Activated naive CD4-positive, alpha-beta T cell treated with anti-CD3 and anti-CD28 coated beads, Interleukin-2, amount 10 ng/mL, durations not matched to agents 7 days and 5 days (primary cell): ENCODE measurements at regions not wholly inside any gene's neighbourhood (a gene's known extent, or its start where the extent isn't known, plus 50 kb on each side); places are given as distances from the start of the nearest gene placed in this dataset.
A peak's percentile ranks its signal among the peaks of the same experiment; 100 is the strongest.
"Not testable (repeated sequence)": the region's sequence is repeated elsewhere in the genome, so short reads cannot be mapped to it uniquely, and the experiment has no call there.

Experiments used
- CTCF ChIA-PET: fragments of 350-600 bp; sonication (Branson Sonifier 250); formaldehyde crosslinking; loops from one replicate; lab custom pipeline; 2021; ENCODE audit warnings: antibody characterized with exemption; lab: Charles Lee
- DNase-seq: peaks from one replicate; pipeline ENCODE4 v3.0.0-alpha.2; 2020
- H3K27ac Mint-ChIP-seq: one replicate; pipeline ENCODE4 v1.8.0; 2021; ENCODE audit warnings: mild to moderate bottlenecking, moderate library complexity, mixed read lengths
- H3K27me3 Mint-ChIP-seq: one replicate; pipeline ENCODE4 v1.8.0; 2021; ENCODE audit warnings: mild to moderate bottlenecking, mixed read lengths
- H3K36me3 Mint-ChIP-seq: one replicate; pipeline ENCODE4 v1.8.0; 2021; ENCODE audit warnings: mixed read lengths
- H3K4me1 Mint-ChIP-seq: one replicate; pipeline ENCODE4 v1.8.0; 2021; ENCODE audit warnings: mixed read lengths
- H3K4me3 Mint-ChIP-seq: one replicate; pipeline ENCODE4 v1.8.0; 2021; ENCODE audit warnings: mild to moderate bottlenecking, moderate library complexity, mixed read lengths
- H3K9me3 Mint-ChIP-seq: one replicate; pipeline ENCODE4 v1.8.0; 2021; ENCODE audit warnings: mixed read lengths

- no peaks in the 10 kb centered on the region for H3K27me3 Mint-ChIP-seq
- no peaks in the 10 kb centered on the region for H3K36me3 Mint-ChIP-seq
- no peak overlapping the region for H3K4me3 Mint-ChIP-seq
- no peaks in the 10 kb centered on the region for H3K4me1 Mint-ChIP-seq
- peaks cover 18% of the 10 kb centered on the region for H3K9me3 Mint-ChIP-seq
- DNase-seq = peak; percentile 39
- no peak overlapping the region for H3K27ac Mint-ChIP-seq
- CTCF ChIA-PET = no interaction called here
Measured at GRCh38 chr10:31687663-31688482, 240.8 kb downstream of the ARHGAP12 start.

DNA sequence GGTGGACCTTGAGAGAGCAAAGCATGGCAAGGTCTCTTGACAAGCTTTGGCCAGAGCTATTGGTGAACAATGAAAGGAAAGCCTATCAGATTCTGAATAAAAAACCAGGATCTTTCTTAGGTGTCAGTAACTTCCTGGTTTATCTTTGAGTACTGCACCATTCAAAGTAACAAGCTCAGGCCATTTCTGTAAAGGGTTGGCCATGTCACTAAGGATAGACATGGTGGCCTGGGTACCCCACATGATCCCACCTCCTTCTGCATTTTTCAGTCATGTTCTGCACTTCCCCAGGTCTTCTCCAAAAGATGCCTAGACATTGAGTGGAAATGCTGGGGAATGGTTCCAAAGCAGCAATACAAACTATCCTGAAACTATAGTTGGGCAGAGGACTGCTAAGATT is 242.0 kb downstream of the ARHGAP12 start:
- CTCF ChIA-PET = no interaction called here
- peaks cover 19% of the 10 kb centered on the region for H3K9me3 Mint-ChIP-seq
- no peak overlapping the region for H3K27ac Mint-ChIP-seq
- no peaks in the 10 kb centered on the region for H3K27me3 Mint-ChIP-seq
- no peaks in the 10 kb centered on the region for H3K4me1 Mint-ChIP-seq
- H3K4me3 Mint-ChIP-seq = no peak overlapping the region
- DNase-seq = no peak
- no peaks in the 10 kb centered on the region for H3K36me3 Mint-ChIP-seq

GRCh38 chr10:31683682-31684081 is 244.9 kb downstream of the ARHGAP12 start:
- Mint-ChIP-seq H3K4me3 (no peak overlapping the region), H3K27me3 (no peaks in the 10 kb centered on the region), H3K9me3 (peaks cover 13% of the 10 kb centered on the region), H3K36me3 (no peaks in the 10 kb centered on the region), H3K4me1 (no peaks in the 10 kb centered on the region), H3K27ac (no peak overlapping the region)
- DNase-seq = no peak
- CTCF ChIA-PET = no interaction called here

GRCh38 chr10:31679936-31680335 is 248.7 kb downstream of the ARHGAP12 start:
- Mint-ChIP-seq H3K4me3 (no peak overlapping the region), H3K9me3 (peaks cover 20% of the 10 kb centered on the region)

DNA sequence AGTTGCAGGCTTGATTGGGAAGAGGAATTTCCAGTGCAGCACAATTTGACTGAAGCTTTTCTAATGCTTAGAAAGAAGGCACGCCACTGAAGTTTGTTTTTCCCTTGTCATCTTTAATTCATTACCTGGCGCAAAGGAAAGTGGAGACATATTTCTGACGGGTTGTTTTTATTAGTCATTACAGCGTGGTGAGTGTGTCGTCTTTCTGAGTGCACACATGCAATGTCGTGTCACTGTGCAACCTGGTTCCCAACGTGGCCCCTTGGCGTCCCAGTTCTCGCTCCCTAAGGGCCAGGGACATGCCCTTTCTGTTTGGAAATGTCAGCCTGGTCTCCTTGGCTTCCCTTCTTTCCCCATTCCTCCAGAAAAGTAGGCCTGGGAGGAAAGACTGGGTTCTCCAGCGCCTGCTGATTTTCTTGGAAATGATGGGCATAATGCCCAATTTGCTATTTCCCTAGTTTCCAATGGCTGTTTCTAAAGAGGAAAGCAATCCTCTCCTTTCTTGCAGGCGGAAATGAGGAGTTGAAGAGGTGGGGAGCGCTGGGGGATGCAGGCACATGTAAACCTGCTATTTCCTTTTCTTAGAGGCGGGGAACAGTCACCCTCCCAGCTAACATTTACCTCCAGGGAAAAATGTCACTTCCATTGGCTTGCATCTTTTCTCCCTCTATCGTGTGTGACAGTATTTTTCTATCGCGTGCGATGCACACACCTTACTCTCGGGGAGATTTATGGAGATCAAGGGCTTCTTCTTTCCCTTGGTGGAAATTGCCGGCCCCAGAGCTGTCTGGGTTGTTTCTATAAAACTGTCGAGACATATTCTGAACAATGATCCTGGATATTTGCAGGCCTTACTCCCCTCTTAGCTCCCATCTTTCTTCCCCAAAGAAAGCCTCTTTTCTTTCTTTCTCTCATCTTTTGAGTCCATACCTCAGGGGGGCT is 249.8 kb downstream of the ARHGAP12 start:
- H3K4me3 Mint-ChIP-seq = no peak overlapping the region
- CTCF ChIA-PET = no interaction called here
- H3K4me1 Mint-ChIP-seq = no peaks in the 10 kb centered on the region
- no peaks in the 10 kb centered on the region for H3K36me3 Mint-ChIP-seq
- no peak for DNase-seq
- H3K27me3 Mint-ChIP-seq = no peaks in the 10 kb centered on the region
- H3K27ac Mint-ChIP-seq = no peak overlapping the region
- peaks cover 19% of the 10 kb centered on the region for H3K9me3 Mint-ChIP-seq

More at GRCh38 chr10:31679936-31680335, 248.7 kb downstream of the ARHGAP12 start:
- Mint-ChIP-seq H3K27me3 (no peaks in the 10 kb centered on the region), H3K36me3 (no peaks in the 10 kb centered on the region), H3K27ac (no peak overlapping the region), H3K4me1 (no peaks in the 10 kb centered on the region)
- DNase-seq = no peak
- CTCF ChIA-PET = no interaction called here

GRCh38 chr10:31678139-31678536 is 250.5 kb downstream of the ARHGAP12 start:
- CTCF ChIA-PET = no interaction called here
- no peak overlapping the region for H3K27ac Mint-ChIP-seq
- no peaks in the 10 kb centered on the region for H3K27me3 Mint-ChIP-seq
- no peak for DNase-seq
- peaks cover 12% of the 10 kb centered on the region for H3K9me3 Mint-ChIP-seq
- H3K4me1 Mint-ChIP-seq = no peaks in the 10 kb centered on the region
- no peak overlapping the region for H3K4me3 Mint-ChIP-seq
- no peaks in the 10 kb centered on the region for H3K36me3 Mint-ChIP-seq

- peaks cover 12% of the 10 kb centered on the region for H3K9me3 Mint-ChIP-seq
- no peaks in the 10 kb centered on the region for H3K36me3 Mint-ChIP-seq
- no peak overlapping the region for H3K27ac Mint-ChIP-seq
- H3K4me1 Mint-ChIP-seq = no peaks in the 10 kb centered on the region
- CTCF ChIA-PET = no interaction called here
- no peak overlapping the region for H3K4me3 Mint-ChIP-seq
- DNase-seq = no peak
- no peaks in the 10 kb centered on the region for H3K27me3 Mint-ChIP-seq
Measured at GRCh38 chr10:31677195-31678138, 251.2 kb downstream of the ARHGAP12 start.

GRCh38 chr10:31675726-31676125 is 252.9 kb downstream of the ARHGAP12 start:
- no peaks in the 10 kb centered on the region for H3K36me3 Mint-ChIP-seq
- CTCF ChIA-PET = no interaction called here
- DNase-seq = no peak
- H3K27me3 Mint-ChIP-seq = no peaks in the 10 kb centered on the region
- no peak overlapping the region for H3K27ac Mint-ChIP-seq
- H3K9me3 Mint-ChIP-seq = peaks cover 13% of the 10 kb centered on the region
- no peak overlapping the region for H3K4me3 Mint-ChIP-seq
- H3K4me1 Mint-ChIP-seq = no peaks in the 10 kb centered on the region

DNA sequence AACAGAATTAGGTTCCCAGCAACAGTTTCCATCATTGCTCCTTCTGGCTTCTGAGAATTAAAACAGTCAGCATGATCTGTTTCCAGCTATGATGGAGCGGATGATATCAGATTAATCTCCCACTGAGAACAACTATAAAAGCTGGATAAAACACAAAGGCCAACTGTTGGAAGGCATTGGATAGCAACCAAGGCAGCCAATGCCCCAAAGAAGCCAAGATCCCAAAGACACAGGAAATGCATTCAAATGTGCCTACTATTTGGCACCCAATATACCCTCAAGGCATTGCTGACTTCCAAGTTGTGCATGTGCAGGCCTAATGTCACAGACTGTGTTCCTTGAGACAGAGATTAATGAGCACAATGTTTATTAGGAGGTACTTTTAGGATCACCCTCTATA is 259.3 kb downstream of the ARHGAP12 start:
- no peak for DNase-seq
- no peaks in the 10 kb centered on the region for H3K27me3 Mint-ChIP-seq
- no peak overlapping the region for H3K27ac Mint-ChIP-seq
- no peak overlapping the region for H3K4me3 Mint-ChIP-seq
- CTCF ChIA-PET = no interaction called here
- no peaks in the 10 kb centered on the region for H3K4me1 Mint-ChIP-seq
- H3K36me3 Mint-ChIP-seq = no peaks in the 10 kb centered on the region
- peaks cover 3% of the 10 kb centered on the region for H3K9me3 Mint-ChIP-seq

DNA sequence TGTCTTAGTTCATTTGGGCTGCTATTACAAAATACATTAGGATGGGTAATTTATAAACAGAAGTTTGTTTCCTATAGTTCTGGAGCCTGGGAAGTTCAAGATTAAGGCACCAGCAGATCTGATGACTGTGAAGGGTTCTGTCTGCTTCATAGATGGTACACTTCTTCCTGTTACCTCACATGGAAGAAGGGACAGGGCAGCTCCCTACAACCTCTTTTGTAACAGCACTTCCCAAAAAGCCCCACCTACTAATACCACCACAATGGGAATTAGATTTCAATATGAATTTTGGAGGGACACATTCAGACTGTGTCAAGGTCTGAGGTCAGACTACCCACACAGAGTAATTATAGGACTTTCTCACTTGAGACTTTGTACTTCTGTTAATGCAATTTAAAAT is 260.3 kb downstream of the ARHGAP12 start:
- Mint-ChIP-seq H3K27ac (no peak overlapping the region), H3K4me3 (no peak overlapping the region), H3K4me1 (no peaks in the 10 kb centered on the region), H3K27me3 (no peaks in the 10 kb centered on the region), H3K9me3 (peaks cover 3% of the 10 kb centered on the region), H3K36me3 (no peaks in the 10 kb centered on the region)
- no peak for DNase-seq
- CTCF ChIA-PET = no interaction called here

- DNase-seq, H3K27ac Mint-ChIP-seq, CTCF ChIA-PET, H3K4me1 Mint-ChIP-seq, H3K36me3 Mint-ChIP-seq, H3K9me3 Mint-ChIP-seq, H3K4me3 Mint-ChIP-seq, H3K27me3 Mint-ChIP-seq: not testable (repeated sequence)
Measured at GRCh38 chr10:31665764-31666279, 262.8 kb downstream of the ARHGAP12 start.

DNA sequence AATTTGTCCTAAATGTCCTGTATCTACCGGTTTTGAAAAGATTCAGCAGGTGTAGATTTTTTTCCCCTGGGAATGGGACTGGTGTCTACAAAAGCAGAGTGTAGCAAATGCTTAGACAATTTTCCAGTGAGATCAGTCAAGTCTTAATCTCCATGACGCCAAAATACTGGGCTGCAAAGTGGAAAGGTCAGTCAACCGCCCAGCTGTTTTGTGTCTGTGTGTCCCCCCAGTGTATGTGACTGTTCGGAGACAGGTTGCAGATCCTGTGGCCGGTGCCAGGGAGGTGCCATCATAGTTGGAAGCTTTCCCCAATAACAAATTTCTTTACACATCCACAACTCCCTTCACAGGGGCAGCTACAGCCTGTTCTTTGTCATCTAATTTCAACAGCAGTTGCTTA is 263.8 kb downstream of the ARHGAP12 start:
- DNase-seq = no peak

GRCh38 chr10:31664071-31664470 is 264.6 kb downstream of the ARHGAP12 start:
- H3K4me1 Mint-ChIP-seq, H3K36me3 Mint-ChIP-seq, H3K27me3 Mint-ChIP-seq, H3K9me3 Mint-ChIP-seq, H3K4me3 Mint-ChIP-seq, DNase-seq, CTCF ChIA-PET, H3K27ac Mint-ChIP-seq: not testable (repeated sequence)

More for the DNA sequence above, 263.8 kb downstream of the ARHGAP12 start:
- CTCF ChIA-PET = no interaction called here
- H3K27me3 Mint-ChIP-seq = no peaks in the 10 kb centered on the region
- H3K4me3 Mint-ChIP-seq = no peak overlapping the region
- no peaks in the 10 kb centered on the region for H3K9me3 Mint-ChIP-seq
- H3K36me3 Mint-ChIP-seq = no peaks in the 10 kb centered on the region
- H3K27ac Mint-ChIP-seq = no peak overlapping the region
- no peaks in the 10 kb centered on the region for H3K4me1 Mint-ChIP-seq

- no peak for DNase-seq
- Mint-ChIP-seq H3K4me3 (no peak overlapping the region), H3K9me3 (no peaks in the 10 kb centered on the region), H3K27ac (no peak overlapping the region), H3K4me1 (no peaks in the 10 kb centered on the region), H3K36me3 (no peaks in the 10 kb centered on the region), H3K27me3 (peaks cover 5% of the 10 kb centered on the region)
- CTCF ChIA-PET = no interaction called here
Measured at GRCh38 chr10:31660300-31660699, 268.3 kb downstream of the ARHGAP12 start.
